AG09319 (cell line): ENCODE measurements at regions not wholly inside any gene's neighbourhood (a gene's known extent, or its start where the extent isn't known, plus 50 kb on each side); places are given as distances from the start of the nearest gene placed in this dataset.

Experiments
- DNase-seq: peaks from one replicate; pipeline ENCODE4 v3.0.0-alpha.2; 2010; ENCODE audit warnings: low read depth; ENCODE audit errors: extremely low read depth
- TF ChIP-seq, protein P1 (sequence below): IDR thresholded peaks from 2 replicates; pipeline ENCODE4 v1.5.1; 2011; ENCODE audit warnings: low read depth, mild to moderate bottlenecking, inconsistent platforms, low read length, moderate library complexity

DNA sequence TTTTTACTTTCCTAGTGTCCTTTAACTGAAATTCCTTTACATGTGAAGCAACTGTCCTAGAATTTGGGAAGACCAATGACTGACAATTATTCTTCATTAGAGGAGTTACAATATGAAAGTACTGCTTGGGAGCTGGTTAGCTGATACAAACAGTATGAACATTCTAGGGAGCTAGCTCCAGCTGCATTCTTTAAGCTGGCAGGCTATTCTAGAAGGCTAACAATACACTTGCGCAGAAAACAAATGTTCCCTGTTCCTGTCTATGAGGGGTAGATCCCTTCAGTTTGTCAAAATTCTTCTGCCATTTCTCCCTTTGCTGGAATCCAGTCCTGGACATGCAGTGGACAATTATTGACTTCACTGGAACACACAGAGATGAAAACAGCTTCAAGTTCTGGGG lies 60.2 kb upstream of the NANOGP8 start:
- TF ChIP-seq, protein P1, sequence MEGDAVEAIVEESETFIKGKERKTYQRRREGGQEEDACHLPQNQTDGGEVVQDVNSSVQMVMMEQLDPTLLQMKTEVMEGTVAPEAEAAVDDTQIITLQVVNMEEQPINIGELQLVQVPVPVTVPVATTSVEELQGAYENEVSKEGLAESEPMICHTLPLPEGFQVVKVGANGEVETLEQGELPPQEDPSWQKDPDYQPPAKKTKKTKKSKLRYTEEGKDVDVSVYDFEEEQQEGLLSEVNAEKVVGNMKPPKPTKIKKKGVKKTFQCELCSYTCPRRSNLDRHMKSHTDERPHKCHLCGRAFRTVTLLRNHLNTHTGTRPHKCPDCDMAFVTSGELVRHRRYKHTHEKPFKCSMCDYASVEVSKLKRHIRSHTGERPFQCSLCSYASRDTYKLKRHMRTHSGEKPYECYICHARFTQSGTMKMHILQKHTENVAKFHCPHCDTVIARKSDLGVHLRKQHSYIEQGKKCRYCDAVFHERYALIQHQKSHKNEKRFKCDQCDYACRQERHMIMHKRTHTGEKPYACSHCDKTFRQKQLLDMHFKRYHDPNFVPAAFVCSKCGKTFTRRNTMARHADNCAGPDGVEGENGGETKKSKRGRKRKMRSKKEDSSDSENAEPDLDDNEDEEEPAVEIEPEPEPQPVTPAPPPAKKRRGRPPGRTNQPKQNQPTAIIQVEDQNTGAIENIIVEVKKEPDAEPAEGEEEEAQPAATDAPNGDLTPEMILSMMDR = no peak
- DNase-seq = no peak

DNA sequence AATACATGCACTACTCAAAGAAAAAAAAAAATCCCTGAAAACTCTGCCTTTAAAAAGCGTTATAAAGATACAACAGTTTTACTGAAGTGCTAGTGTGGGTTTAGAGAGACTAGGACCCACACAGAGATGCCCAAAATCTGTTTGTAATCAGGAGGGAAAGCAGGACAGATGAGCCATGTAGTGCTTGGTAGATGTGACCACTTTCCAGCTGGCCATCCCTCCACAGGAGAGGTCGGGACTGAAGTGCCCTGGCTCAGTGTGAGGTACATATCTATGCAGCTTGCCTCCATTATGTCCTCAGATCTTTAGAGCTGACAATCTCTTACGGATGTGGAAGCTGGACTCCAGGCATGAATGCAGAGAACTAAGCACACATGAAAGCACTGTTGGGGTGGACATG lies 57.5 kb upstream of the NANOGP8 start:
- TF ChIP-seq, protein P1 = no peak

DNA sequence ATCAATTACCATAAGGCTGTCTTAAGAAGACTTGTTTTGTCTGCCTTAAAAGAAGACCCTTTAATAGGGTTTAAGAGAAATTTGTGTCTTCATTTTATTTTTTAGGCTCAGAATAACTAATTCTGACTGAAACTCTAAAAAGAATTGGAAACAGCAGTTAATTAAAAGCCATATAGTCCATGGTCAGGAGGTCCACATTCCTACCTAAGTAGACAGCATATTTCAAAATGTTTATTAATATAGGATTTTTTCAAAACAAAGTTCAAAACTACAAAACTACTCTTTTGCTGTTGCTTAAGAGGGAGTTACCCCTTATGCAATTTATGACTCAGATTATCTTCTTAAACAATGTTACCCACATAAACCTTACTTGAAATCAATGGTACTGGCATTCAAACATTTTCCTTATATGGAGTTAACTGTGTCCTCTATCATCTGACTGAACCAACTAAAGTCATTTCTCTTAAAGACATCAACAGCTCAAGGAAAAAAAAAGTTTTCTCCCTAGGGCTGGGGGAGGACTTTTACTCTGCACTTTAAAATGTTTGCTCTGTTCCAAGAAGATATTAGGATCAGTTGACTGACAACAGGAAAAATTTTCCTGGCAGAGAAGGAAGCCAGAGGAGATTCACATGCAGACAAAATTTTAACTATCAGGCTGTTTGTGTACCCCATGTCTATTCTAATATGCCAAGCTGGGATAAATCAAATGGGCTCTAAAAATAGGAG lies 56.8 kb upstream of the NANOGP8 start:
- TF ChIP-seq, protein P1 = no peak
- DNase-seq = peak; percentile 71

More for the DNA sequence above, 57.5 kb upstream of the NANOGP8 start:
- DNase-seq = no peak

DNA sequence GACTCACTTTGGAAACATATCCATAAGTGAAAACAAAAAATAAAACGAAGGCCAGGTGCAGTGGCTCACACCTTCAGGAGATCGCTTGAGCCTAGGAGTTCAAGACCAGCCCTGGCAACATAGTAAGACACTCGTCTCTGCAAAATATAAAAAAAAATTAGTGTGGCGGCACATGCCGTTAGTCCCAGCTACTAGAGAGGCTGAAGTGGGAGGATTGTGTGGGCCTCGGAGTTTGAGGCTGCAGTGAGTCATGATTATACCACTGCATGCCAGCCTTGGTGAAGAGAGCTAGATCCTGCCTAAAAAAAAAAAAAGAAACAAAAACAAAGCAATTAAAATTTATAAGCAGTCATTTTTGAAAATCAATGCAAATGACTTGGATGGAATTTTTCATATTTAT lies 54.7 kb upstream of the NANOGP8 start:
- TF ChIP-seq, protein P1 = no peak
- no peak for DNase-seq

DNA sequence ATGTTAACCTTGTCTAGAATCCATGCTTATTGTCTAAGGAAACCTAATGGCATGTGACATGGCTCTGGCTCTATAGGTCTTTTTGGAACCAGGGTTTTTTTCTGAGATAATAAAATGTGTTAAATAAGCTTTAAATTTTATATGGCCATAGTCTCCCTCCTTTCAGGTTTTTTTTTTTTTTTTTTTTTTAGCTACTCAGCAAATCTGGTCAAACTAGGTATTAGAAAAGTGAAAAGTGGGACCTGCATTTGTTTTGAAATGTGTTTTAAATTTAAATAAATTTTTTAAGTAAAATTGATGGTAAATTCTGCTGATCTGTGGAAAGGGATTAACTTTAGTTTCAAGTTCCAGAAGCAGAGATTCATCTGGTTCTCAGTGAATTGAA lies 52.1 kb upstream of the NANOGP8 start:
- TF ChIP-seq, protein P1 = no peak
- no peak for DNase-seq

DNA sequence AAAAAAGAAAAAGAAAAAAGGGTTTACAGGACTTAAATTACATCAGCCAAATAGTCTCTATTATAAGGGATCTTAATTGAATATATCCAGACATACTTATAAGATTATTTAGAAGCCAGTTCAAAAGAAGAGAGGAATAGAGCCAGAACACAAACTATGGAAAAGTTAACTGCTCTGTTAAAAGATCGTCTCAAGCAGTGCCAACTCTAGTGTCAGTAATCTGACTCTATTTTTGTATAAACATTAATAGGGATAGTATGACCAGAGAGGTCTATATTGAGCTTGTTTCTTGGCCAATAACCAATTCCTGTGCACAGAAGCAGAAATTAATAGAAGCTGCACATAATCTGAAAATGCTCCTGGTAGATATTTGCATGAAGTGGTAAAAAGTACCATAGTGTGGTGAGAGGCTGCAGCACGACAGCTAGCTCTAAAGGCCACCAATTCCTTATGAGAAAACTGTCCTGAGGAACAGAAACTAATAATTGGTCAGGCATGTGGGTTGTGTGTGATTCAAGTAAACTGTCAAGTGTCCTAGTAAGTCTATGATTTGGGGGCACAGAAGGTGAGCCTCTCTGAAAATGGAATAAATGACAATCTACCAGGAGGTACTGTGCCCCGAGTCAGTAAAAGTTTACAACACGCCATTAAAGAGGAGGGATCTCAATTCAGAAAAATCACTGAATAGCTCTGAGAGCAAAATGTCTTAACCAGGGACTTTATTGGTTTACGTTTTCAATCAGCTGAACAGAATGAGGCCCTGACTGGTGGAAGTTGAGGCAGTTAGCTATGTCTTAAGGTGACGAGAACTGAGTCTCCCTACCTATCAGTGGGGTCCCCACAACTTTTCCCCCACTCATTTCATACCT lies 51.5 kb upstream of the NANOGP8 start:
- TF ChIP-seq, protein P1 = no peak

More for the DNA sequence above, 51.5 kb upstream of the NANOGP8 start:
- no peak for DNase-seq
